H1 (cell line): ENCODE measurements at regions not wholly inside any gene's neighbourhood (a gene's known extent, or its start where the extent isn't known, plus 50 kb on each side); places are given as distances from the start of the nearest gene placed in this dataset.

Experiments
- CTCF ChIA-PET: fragments of 300-600 bp; sonication (Branson Sonifier 250); formaldehyde crosslinking; loops from one replicate; lab custom pipeline; 2021; ENCODE audit not compliant: partially characterized antibody; lab: Charles Lee
- POLR2A ChIA-PET: fragments of 300-600 bp; sonication (Branson Sonifier 250); formaldehyde crosslinking; loops from one replicate; lab custom pipeline; 2021; ENCODE audit warnings: inconsistent platforms; ENCODE audit not compliant: partially characterized antibody; lab: Charles Lee
- DNase-seq, 2 experiments: peaks; one replicate each; pipeline versions ENCODE4 v3.0.0 to v3.0.0-alpha.2; 2010 to 2022; ENCODE audit warnings: low spot score in 2 of 2, low read depth in 1 of 2, mixed read lengths in 1 of 2
- FAIRE-seq: peaks from 2 replicates; lab custom pipeline; 2011; peaks lifted over from hg19 to GRCh38; lab: Jason Lieb, UNC
- H2AFZ ChIP-seq: 2 replicates; pipeline ENCODE4 v1.8.1; 2012; ENCODE audit warnings: low read length, inconsistent platforms
- H2AK5ac ChIP-seq: 2 replicates; pipeline ENCODE4 v1.6.1; 2013; ENCODE audit warnings: low read depth, low read length
- H2BK120ac ChIP-seq: replicated peaks from 2 replicates; pipeline ENCODE3; 2013; ENCODE audit warnings: low read depth, low read length, inconsistent platforms
- H2BK12ac ChIP-seq: 2 replicates; pipeline ENCODE4 v1.6.1; 2013; ENCODE audit warnings: low read depth, low read length
- H2BK15ac ChIP-seq: 2 replicates; pipeline ENCODE4 v1.6.1; 2013; ENCODE audit warnings: low read length
- H2BK20ac ChIP-seq: 2 replicates; pipeline ENCODE4 v1.6.1; 2013; ENCODE audit warnings: low read length
- H2BK5ac ChIP-seq: 2 replicates; pipeline ENCODE4 v1.6.1; 2013; ENCODE audit warnings: low read depth, low read length
- H3K14ac ChIP-seq: 2 replicates; pipeline ENCODE4 v1.6.1; 2013; ENCODE audit warnings: inconsistent platforms; ENCODE audit not compliant: insufficient read length
- H3K18ac ChIP-seq: 2 replicates; pipeline ENCODE4 v1.6.1; 2013; ENCODE audit warnings: low read length; ENCODE audit errors: extremely low read depth
- H3K23ac ChIP-seq: 2 replicates; pipeline ENCODE4 v1.6.1; 2013; ENCODE audit warnings: inconsistent platforms; ENCODE audit not compliant: insufficient read length
- H3K23me2 ChIP-seq: 2 replicates; pipeline ENCODE4 v1.6.1; 2013; ENCODE audit warnings: low read depth, low read length
- H3K27ac ChIP-seq: 2 replicates; pipeline ENCODE4 v1.6.1; 2011; ENCODE audit warnings: low read depth, low read length, inconsistent platforms
- H3K27me3 ChIP-seq, 4 experiments: replicated peaks in 1 of 4; 1 replicate in 1 of 4; 2 replicates in 3 of 4; pipeline versions ENCODE4 v1.6.1 to v1.8.1; 2011 to 2013; ENCODE audit warnings: low read length in 3 of 4, mild to moderate bottlenecking in 3 of 4, inconsistent platforms in 2 of 4, mixed read lengths in 2 of 4, moderate library complexity in 1 of 4; ENCODE audit not compliant: control insufficient read depth in 3 of 4, insufficient read depth in 3 of 4; ENCODE audit errors: extremely low read depth in 1 of 4
- H3K36me3 ChIP-seq, 4 experiments: 2 replicates each; pipeline versions ENCODE4 v1.6.1 to v1.8.1; 2011 to 2013; ENCODE audit warnings: mild to moderate bottlenecking in 4 of 4, low read length in 3 of 4, moderate library complexity in 2 of 4, control low read depth in 1 of 4, inconsistent platforms in 1 of 4; ENCODE audit not compliant: insufficient read depth in 4 of 4, control insufficient read depth in 2 of 4
- H3K4ac ChIP-seq: replicated peaks from 2 replicates; pipeline ENCODE3; 2013; ENCODE audit warnings: low read length, low read depth, mixed read lengths, inconsistent platforms; ENCODE audit not compliant: insufficient read length
- H3K4me1 ChIP-seq, 4 experiments: replicated peaks in 1 of 4; 1 replicate in 1 of 4; 2 replicates in 3 of 4; pipeline versions ENCODE4 v1.6.1 to v1.8.1; 2011 to 2013; ENCODE audit warnings: low read length in 3 of 4, inconsistent platforms in 2 of 4, mixed read lengths in 1 of 4; ENCODE audit not compliant: insufficient read depth in 4 of 4, control insufficient read depth in 3 of 4
- H3K4me2 ChIP-seq, 2 experiments: 2 replicates each; pipeline versions ENCODE4 v1.6.1 to v1.8.1; 2011 to 2013; ENCODE audit warnings: low read depth in 2 of 2, low read length in 2 of 2, control low read depth in 1 of 2, inconsistent platforms in 1 of 2, mild to moderate bottlenecking in 1 of 2; ENCODE audit not compliant: insufficient read depth in 1 of 2
- H3K4me3 ChIP-seq, 4 experiments: fragments of 200-600, 300-600 bp in 1 of 4; sonication (generic), shearing (Covaris generic), sonication (Bioruptor Twin) in 1 of 4; 2 replicates each; pipeline versions ENCODE4 v1.5.1 to v1.8.1; 2011 to 2016; ENCODE audit warnings: low read length in 4 of 4, low read depth in 3 of 4, control low read depth in 2 of 4, inconsistent platforms in 2 of 4, mild to moderate bottlenecking in 2 of 4, mixed read lengths in 1 of 4, moderate library complexity in 1 of 4; ENCODE audit not compliant: insufficient read depth in 2 of 4; ENCODE audit errors: extremely low read depth in 1 of 4
- H3K56ac ChIP-seq: replicated peaks from 2 replicates; pipeline ENCODE3; 2013; ENCODE audit warnings: low read depth, mild to moderate bottlenecking, mixed read lengths, low read length, inconsistent platforms; ENCODE audit not compliant: insufficient read length
- H3K79me1 ChIP-seq: 2 replicates; pipeline ENCODE4 v1.6.1; 2013; ENCODE audit warnings: low read depth, low read length, control low read depth
- H3K79me2 ChIP-seq, 2 experiments: 2 replicates each; pipeline versions ENCODE4 v1.6.1 to v1.8.1; 2012 to 2013; ENCODE audit warnings: low read length in 2 of 2, mild to moderate bottlenecking in 2 of 2, inconsistent platforms in 1 of 2; ENCODE audit not compliant: insufficient read depth in 2 of 2, control insufficient read depth in 1 of 2
- H3K9ac ChIP-seq, 4 experiments: replicated peaks in 1 of 4; 1 replicate in 1 of 4; 2 replicates in 3 of 4; pipeline versions ENCODE4 v1.6.1 to v1.8.1; 2011 to 2013; ENCODE audit warnings: low read depth in 3 of 4, low read length in 3 of 4, control low read depth in 2 of 4, mild to moderate bottlenecking in 2 of 4, moderate library complexity in 2 of 4, inconsistent platforms in 1 of 4; ENCODE audit errors: extremely low read depth in 1 of 4
- H3K9me3 ChIP-seq, 2 experiments: 2 replicates each; pipeline versions ENCODE4 v1.6.1 to v1.8.1; 2012 to 2013; ENCODE audit warnings: mild to moderate bottlenecking in 2 of 2, moderate library complexity in 2 of 2, control low read depth in 1 of 2, inconsistent platforms in 1 of 2, low read depth in 1 of 2, low read length in 1 of 2, mixed read lengths in 1 of 2; ENCODE audit not compliant: insufficient read depth in 2 of 2
- H4K20me1 ChIP-seq, 2 experiments: replicated peaks in 1 of 2; 2 replicates each; pipeline versions ENCODE3 to v1.8.1; 2011 to 2013; ENCODE audit warnings: inconsistent platforms in 2 of 2, low read length in 2 of 2, mild to moderate bottlenecking in 1 of 2; ENCODE audit not compliant: insufficient read depth in 2 of 2, control insufficient read depth in 1 of 2
- H4K5ac ChIP-seq: 2 replicates; pipeline ENCODE4 v1.6.1; 2013; ENCODE audit warnings: low read length, low read depth, mixed read lengths, inconsistent platforms; ENCODE audit not compliant: insufficient read length
- H4K8ac ChIP-seq: 2 replicates; pipeline ENCODE4 v1.8.0; 2013; ENCODE audit warnings: mild to moderate bottlenecking, moderate library complexity, low read length, inconsistent platforms; ENCODE audit not compliant: insufficient read depth; ENCODE audit errors: extremely low read depth
- H4K91ac ChIP-seq: replicated peaks from 2 replicates; pipeline ENCODE3; 2013; ENCODE audit warnings: low read length, mixed read lengths, inconsistent platforms; ENCODE audit not compliant: insufficient read length
- RXRA ChIP-seq: IDR thresholded peaks from 2 replicates; pipeline ENCODE4 v1.6.1; 2011; ENCODE audit warnings: low read depth, mild to moderate bottlenecking, low read length, moderate library complexity; ENCODE audit not compliant: insufficient read depth
- WGBS, 2 experiments: shearing (Covaris generic) in 1 of 2; methylation state at CpG; one replicate each; pipeline versions ENCODE4 v1.1.6 to v1.1.7; 2013 to 2015; ENCODE audit warnings: low lambda C conversion rate in 2 of 2, mixed read lengths in 2 of 2, inconsistent platforms in 1 of 2, low coverage in 1 of 2, missing lambda C conversion rate in 1 of 2; ENCODE audit not compliant: insufficient replicate concordance in 2 of 2, insufficient coverage in 1 of 2, insufficient read length in 1 of 2; ENCODE audit errors: extremely low coverage in 1 of 2, missing lambda C conversion rate in 1 of 2; 5-methylcytosine and 5-hydroxymethylcytosine counted together
- TF ChIP-seq, protein P1 (sequence below): IDR thresholded peaks from 2 replicates; pipeline ENCODE4 v1.6.1; 2011; ENCODE audit warnings: low read depth, mild to moderate bottlenecking, low read length; ENCODE audit not compliant: insufficient read depth

- FAIRE-seq (no peak), DNase-seq (no peak)
- Histone ChIP-seq H2BK5ac (no peak overlapping the region), H2BK120ac (no peak overlapping the region), H3K23me2 (no peaks in the 10 kb centered on the region), H3K9ac (no peak overlapping the region), H3K23ac (no peak overlapping the region), H2BK20ac (no peak overlapping the region), H3K36me3 (no peaks in the 10 kb centered on the region), H3K4me2 (no peak overlapping the region), H3K27me3 (no peaks in the 10 kb centered on the region), H3K18ac (no peak overlapping the region), H3K79me1 (no peaks in the 10 kb centered on the region), H4K91ac (no peak overlapping the region), H2AFZ (no peak overlapping the region), H2BK15ac (no peak overlapping the region), H2AK5ac (no peak overlapping the region), H3K79me2 (no peaks in the 10 kb centered on the region), H3K4ac (no peak overlapping the region), H4K5ac (no peak overlapping the region), H3K4me3 (no peak overlapping the region), H4K20me1 (no peaks in the 10 kb centered on the region), H4K8ac (no peak overlapping the region), H3K56ac (no peak overlapping the region), H2BK12ac (no peak overlapping the region), H3K14ac (no peak overlapping the region), H3K9me3 (no peaks in the 10 kb centered on the region), H3K27ac (no peak overlapping the region), H3K4me1 (no peaks in the 10 kb centered on the region)
- ChIA-PET CTCF (no interaction called here), POLR2A (no interaction called here)
- no peak for TF ChIP-seq RXRA
- TF ChIP-seq, protein P1, sequence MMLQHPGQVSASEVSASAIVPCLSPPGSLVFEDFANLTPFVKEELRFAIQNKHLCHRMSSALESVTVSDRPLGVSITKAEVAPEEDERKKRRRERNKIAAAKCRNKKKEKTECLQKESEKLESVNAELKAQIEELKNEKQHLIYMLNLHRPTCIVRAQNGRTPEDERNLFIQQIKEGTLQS, result no peak
- WGBS, 2 experiments, result 96% methylated on average over 4 of the region's 5 CpGs; no CpG with 5 or more reads in 1 of the 2 experiments
Observed at GRCh38 chrX:150084496-150085229, 146.4 kb upstream of the EOLA2 start.
